HG03469 (cell line): ENCODE measurements at regions not wholly inside any gene's neighbourhood (a gene's known extent, or its start where the extent isn't known, plus 50 kb on each side); places are given as distances from the start of the nearest gene placed in this dataset.

Experiments used
- ATAC-seq: cut with Tn5 transposase; IDR thresholded peaks from one replicate; pipeline ENCODE4 v1.9.1; 2021; ENCODE audit warnings: mild to moderate bottlenecking, moderate library complexity, moderate number of reproducible peaks; ENCODE audit not compliant: unreplicated experiment

GRCh38 chr6:113377362-113377942, 479.7 kb upstream of the MARCKS start:
- ATAC-seq: peak; percentile 30

- ATAC-seq: no peak
Measured at GRCh38 chr6:113380591-113380990, 476.6 kb upstream of the MARCKS start.

GRCh38 chr6:113381232-113381631, 475.9 kb upstream of the MARCKS start:
- no peak for ATAC-seq

- peak; percentile 92 for ATAC-seq
Measured at GRCh38 chr6:113381959-113382358, 475.2 kb upstream of the MARCKS start.

- ATAC-seq: no peak
Measured at GRCh38 chr6:113383701-113384100, 473.4 kb upstream of the MARCKS start.

- ATAC-seq: no peak
Measured at GRCh38 chr6:113385020-113385431, 472.1 kb upstream of the MARCKS start.

- ATAC-seq: no peak
Measured at GRCh38 chr6:113388996-113389395, 468.1 kb upstream of the MARCKS start.

GRCh38 chr6:113392551-113393055, 464.5 kb upstream of the MARCKS start:
- no peak for ATAC-seq

GRCh38 chr6:113394216-113394615, 462.9 kb upstream of the MARCKS start:
- ATAC-seq: no peak

- ATAC-seq: no peak
Measured at GRCh38 chr6:113394729-113395128, 462.4 kb upstream of the MARCKS start.

- ATAC-seq: no peak
Measured at GRCh38 chr6:113396730-113397129, 460.4 kb upstream of the MARCKS start.

- ATAC-seq: no peak
Measured at GRCh38 chr6:113397236-113397635, 459.9 kb upstream of the MARCKS start.

GRCh38 chr6:113401231-113401630, 455.9 kb upstream of the MARCKS start:
- no peak for ATAC-seq

- ATAC-seq: no peak
Measured at GRCh38 chr6:113402544-113402943, 454.6 kb upstream of the MARCKS start.

GRCh38 chr6:113403966-113404595, 453.1 kb upstream of the MARCKS start:
- no peak for ATAC-seq

GRCh38 chr6:113405326-113406047, 451.7 kb upstream of the MARCKS start:
- no peak for ATAC-seq

GRCh38 chr6:113406048-113406695, 451.0 kb upstream of the MARCKS start:
- no peak for ATAC-seq

- ATAC-seq: no peak
Measured at GRCh38 chr6:113411011-113411410, 446.1 kb upstream of the MARCKS start.

- ATAC-seq: no peak
Measured at GRCh38 chr6:113412589-113413357, 444.4 kb upstream of the MARCKS start.

- ATAC-seq: no peak
Measured at GRCh38 chr6:113414511-113414910, 442.6 kb upstream of the MARCKS start.

- no peak for ATAC-seq
Measured at GRCh38 chr6:113416170-113416569, 441.0 kb upstream of the MARCKS start.
